Left kidney (tissue), 1 donor: ENCODE measurements at regions not wholly inside any gene's neighbourhood (a gene's known extent, or its start where the extent isn't known, plus 50 kb on each side); places are given as distances from the start of the nearest gene placed in this dataset.

ENCODE experiments used
- DNase-seq: peaks from one replicate; pipeline ENCODE4 v3.0.0-alpha.2; 2013

DNA sequence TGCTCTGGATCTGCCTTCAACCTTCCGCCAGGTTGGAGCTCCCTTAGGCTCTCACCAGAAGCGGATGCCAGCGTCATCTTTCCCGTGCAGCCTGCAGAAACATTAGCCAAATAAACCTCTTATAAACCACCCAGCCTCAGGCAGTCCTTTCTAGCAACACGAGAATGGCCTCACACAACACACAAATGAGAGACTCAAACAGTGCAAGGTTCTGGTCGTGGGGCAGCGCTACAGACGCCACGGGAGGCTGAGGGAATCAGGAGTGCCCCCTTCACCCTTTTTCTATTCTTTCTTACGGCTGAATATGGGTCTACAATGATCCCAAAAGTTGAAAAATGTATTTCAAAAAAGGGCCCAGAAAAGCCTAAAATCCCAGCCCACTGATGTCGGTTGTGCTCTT, 96.4 kb downstream of the FOXL3 start:
- no peak for DNase-seq

- no peak for DNase-seq
Observed at GRCh38 chr7:387132-388022, 97.4 kb downstream of the FOXL3 start.

DNA sequence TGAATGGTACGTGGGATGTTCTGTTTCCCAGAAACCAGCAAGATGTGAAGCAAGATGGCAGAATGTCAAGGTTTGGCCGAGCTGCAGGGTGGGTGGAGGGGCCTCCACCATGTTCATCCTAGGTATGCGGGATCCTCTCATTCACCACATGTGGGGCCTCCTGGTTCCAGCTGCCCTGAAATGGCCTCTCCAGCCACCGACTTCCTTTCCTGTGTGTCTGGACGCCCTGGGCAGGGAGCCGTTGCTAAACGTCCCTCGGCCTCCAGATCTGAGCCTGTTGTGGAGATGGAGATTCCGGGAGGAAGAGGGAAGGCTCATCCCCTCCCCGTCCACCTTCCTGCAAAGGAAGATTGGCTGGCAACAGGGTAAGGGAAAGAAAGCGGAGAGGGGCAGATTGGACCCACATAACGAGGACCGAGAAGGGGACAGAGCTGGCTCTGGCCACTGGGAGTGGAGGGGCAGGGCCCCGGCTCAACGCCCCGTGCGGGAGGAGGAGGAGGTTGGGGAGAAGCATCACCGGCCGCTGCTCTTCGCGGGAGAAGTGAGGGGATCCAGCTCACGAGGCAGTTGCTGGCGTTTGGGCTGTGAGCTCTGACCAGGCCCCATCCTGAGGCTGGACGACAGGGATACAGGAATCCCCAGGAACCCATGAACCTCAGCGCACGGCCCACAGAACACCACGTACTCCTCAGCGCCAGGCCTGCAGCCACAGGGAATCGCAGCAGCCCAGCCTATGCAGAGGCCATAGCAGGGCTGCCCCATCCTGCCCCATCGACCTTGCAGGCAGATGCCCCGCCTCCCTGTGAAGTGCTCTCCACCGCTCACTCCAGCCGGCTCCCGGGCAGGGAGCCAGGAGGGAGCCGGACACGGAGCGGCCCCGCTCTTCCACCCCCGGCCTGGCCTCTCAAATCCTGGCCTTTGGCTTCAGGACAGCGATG, 98.3 kb downstream of the FOXL3 start:
- DNase-seq: no peak

DNA sequence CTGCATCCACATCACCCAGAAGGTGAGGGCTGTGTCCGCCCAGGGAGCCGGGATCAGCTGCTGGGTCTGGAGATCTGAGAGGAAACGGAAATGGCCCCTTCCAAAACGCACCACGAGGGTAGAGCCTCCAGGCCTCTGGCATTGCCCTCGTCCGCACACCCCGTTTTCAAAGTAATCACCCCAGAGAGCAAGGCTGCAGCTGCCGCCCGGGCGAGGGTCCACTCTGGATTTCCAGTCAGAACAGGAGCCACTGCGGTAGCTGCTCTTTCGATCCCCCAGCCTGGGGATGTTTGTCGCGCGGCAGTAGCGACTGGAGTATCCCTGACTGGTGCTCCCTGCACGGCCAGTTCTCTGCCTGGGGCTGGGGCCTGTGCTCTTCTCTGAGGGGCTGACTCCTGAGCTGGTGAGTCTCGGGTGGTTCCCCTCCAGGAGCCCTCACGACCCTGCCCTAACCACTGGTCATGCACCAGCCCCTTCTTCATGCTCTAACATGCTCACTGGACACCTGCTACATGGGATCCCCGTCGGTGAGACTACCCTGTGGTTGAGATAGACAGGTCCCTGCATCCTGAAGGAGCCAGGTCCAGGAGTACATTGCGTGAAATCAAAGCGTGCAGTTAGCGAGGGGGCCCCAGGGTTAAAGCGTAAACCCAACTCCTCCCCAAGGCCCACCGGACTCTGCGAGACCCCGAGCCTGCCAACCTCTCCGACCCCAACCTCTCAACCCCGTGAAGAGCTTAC, 99.2 kb downstream of the FOXL3 start:
- no peak for DNase-seq

- DNase-seq: no peak
Observed at GRCh38 chr7:389911-390601, 100.1 kb downstream of the FOXL3 start.

DNA sequence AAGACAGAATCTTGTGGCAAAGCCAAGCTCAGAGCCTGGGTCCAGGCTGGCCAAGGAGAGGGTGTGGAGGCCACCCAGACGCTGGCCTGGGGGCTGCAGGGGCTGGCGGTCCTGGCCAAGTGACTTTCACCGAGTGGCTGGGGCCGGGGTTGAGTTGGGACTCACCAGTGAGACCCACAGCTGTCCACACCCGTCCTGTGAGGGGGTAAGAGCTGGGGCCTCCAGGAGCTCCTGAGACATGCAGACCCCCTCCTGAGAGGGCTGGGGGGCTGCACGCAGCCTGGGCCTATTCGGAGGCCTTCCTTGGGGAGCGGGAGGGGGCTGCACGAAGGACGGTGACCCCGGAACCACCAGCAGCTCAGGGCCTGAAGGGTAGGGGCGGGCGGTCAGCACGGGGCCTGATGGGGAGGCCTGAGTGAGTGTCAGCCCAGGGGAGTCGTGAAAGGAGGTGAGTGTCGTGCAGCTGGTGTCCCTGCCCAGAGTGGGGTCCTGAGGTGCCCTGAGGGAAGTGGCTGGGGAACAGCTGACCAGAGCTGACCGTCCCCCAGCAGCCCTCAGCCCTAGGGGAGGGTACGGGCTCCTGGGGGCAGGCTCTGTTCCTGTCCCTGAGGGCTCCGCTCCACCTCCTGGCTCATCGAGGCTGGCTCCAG, 100.9 kb downstream of the FOXL3 start:
- no peak for DNase-seq

- no peak for DNase-seq
Observed at GRCh38 chr7:391411-391951, 101.5 kb downstream of the FOXL3 start.

DNA sequence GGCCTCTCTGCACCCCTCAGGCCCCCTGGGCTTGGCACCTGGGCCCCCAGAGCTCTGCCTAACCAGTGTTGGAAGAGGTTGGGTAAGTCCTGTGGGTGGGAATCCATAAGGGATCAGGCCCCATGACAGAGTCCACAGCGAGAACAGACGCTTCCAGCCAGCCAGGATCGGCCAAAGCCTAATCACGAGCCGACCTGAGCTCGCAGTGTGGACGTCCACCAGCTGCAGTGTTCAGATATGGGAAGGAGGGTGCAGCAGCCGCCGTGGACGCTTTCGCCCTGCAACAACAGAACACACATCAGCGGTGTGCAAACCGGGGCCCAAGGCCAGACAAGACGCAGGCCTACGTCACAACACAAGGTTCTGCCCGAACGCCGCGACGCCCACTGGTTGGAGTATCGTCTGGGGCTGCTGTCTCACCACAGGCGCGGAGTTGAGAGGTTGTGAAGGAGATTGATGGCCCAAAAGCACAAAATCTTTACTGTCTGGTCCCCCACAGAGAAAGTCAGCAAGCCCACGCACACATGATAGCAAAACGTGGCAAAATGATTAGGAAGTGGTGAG, 102.1 kb downstream of the FOXL3 start:
- no peak for DNase-seq

DNA sequence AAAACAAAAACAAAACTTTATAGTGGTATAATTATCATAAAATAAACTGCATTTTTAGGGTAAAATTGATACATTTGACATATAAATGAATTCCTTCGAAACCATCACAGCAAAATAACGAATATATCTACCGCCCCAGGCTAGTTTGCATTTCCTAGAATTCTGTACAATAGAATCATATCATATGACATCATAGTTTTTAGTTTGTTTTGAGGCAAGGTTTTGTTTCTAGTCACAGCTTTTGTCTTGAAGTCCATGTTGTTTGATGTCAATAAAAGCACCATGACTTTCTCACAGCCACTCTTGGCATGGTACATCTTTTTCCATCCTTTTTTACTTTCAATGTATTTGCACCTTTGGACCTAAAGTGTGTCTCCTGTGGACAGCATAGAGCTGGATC, 102.9 kb downstream of the FOXL3 start:
- no peak for DNase-seq

GRCh38 chr7:395643-396042, 105.7 kb downstream of the FOXL3 start:
- no peak for DNase-seq

DNA sequence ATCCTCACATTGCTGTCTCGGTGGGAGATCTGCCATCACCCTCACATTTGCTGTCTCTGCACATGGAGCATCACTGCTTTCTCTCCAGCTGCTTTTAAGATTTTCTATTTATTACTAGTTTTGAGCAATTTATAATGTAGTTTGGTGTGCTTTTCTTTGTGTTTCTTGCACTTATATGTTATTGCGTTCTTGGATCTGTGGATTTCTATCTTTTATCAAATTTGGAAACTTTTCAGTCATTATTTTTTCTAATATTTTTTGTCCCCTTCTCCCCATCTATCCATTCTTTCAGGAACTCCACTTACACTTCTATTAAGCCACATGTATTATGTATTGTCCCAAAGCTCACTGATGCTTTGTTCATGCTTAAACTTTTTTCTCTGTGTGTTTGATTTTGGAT, 108.9 kb downstream of the FOXL3 start:
- no peak for DNase-seq

DNA sequence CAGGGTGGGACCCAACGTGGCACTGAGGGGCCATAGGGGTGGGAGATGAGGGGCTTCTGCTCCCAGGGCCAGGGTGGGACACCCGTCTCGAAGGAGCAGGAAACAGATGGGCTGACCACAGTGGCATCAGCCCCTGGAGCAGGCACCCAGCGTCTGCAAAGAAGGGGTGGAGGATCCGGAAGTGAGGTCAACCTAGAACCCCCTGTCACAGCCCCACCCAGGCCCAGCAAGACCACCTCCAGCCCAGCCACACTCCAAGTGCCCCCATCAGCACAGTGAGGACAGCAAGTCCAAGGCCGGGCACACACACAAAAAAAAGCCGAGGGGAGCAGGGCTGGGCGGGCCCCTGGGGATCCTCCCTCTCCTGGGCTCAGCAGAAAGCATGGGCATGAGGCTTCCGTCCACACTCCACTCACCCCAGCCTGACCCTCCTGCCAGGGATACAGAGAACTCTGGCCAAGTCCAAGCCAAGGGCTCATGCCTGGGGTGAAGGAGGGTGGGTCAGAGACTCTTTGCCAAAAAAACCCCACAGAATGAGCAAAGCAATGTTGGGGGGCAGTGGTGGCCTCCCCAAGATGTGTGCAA, 111.0 kb downstream of the FOXL3 start:
- no peak for DNase-seq

DNA sequence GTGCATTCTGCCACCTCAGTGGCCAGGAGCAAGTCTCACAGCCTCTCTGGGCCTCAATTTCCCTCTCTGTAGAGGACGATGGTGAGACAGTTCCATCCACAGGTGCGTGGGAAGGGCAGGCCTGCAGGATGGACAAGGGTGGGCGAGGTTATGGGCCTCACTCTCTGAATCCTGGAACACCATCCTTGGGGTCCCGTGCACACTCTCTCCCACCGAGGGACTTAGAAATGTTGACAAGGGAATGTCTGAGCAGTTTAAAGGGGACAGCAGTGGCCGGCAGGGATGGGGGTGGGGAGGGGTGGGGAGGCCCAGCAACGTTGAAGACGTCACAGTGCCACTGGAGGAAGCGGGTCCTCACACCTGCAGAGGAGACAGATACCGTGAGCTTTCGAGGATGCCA, 111.5 kb downstream of the FOXL3 start:
- DNase-seq: no peak

DNA sequence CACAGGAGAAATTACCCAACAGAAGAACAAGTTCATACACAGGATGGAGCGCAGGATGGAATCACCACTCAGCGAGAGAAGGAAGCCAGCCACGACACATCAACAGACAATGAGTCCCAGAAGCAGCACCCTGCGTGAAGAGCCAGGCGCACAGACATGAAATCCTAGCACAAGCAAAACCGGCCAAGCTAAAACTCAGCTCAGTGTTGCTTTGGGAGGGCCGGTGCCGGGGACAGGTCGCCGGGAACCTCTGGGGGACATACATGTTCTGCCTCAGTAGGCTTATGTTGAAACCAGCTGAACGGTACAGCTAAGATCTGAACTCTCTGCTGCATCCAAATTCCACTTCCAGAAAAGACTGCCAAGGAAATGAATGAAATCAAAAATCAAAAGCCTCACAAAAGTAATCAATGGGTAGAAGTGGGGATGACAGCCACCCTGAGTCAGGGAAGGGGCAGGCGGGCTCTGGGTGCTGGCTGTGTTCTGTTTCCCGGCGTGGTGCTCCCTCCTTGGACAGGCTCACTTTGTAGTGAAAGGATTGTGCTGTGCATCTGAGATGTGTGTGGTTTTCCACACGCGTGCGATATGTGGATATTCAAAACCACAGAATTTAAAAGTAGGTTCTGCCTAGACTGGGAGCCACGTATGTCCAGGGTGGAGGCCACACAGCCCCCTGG, 114.7 kb downstream of the PDGFA start:
- no peak for DNase-seq

DNA sequence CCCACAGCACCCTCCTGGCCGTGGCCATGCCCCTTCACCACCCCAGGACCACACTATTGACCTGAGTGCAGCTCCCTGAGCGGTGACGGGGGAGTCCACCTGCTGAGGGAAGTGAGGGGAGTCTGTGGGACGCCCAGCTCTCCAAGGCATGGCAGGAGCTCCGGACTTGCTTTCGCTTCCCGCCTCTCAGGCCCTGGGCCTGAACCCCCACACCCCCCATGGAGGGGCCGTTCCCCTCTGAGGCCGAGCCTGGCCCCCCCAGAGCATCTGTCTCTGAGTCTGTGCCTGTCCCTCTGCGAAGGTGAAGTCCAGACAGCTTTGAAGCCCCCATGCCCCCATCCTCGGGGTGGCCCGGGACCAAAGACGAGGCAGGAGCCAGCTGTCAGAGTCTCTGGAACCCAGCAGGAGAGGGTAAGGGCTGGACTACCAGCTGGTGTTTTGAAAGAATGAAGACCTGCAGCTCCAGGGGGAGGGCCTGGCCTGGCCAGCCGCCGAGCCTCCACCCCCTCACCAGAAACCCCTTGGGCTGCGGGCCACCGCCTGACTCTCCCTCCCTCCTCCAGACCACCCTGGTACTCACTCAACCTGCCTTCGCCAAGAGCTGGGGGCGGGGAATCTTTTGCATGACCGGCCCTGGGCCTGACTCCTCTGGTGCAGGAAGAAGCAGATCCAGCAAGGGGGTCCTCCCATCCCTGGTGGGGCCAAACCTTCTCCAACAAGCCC, 114.0 kb downstream of the PDGFA start:
- peak; percentile 48 for DNase-seq

DNA sequence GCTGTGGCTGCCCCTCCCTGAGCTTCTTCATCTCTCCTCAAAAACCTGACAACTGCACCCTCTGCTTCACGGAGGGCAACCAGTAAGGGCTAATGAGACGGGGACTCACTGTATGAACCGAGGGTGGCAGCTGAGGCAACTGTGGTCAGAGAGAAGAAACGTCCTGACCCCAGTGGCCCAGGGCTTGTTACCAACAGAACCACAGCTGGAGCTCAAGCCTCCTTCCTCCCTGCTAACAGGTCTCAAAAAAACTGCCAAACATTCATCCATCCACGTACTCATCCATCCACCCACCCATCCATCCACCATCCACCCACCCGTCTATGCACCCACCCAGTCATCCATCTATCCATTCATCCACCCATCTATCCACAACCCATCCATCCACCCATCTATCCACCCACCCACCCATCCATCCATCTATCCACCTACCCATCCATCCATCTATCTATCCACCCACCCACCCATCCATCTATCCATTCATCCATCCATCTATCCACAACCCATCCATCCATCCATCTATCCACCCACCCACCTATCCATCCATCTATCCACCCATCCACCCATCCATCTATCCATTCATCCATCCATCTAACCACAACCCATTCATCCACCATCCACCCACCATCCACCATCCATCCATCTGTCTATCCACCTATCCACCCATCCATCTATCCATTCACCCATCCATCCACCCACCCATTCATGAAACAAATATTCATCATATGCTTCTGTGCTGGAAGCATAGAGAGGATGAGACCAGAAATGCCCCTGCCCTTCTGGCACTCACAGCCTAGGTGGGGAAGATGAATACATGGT, 111.7 kb downstream of the PDGFA start:
- DNase-seq: no peak

DNA sequence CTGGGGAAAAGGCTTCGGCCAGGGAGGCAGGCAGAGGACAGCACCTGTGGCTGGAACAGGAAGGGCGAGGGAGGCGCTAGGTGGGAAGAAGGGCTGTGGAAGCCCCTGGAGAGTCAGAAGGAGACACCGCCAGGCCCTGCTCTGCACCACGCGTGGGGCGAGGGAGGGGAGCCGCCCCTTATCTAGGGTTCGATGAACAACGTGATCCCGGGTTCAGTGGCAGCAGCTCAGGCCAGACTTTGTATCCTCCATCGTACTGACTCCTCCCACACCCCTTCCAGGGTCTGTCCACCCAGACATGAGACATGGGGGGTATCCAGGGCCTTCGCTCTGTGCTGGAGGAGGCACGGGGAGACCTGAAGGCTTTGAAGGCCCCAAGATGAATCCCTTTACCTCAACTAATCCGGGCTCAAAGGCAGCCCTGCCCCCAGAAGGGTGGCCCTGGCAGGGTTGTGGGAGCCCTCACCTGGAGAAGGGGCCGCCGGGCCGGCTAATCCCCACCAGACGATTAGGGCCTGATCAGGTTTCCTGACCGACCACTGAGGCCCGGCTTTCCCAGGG, 110.8 kb downstream of the PDGFA start:
- no peak for DNase-seq
